A549 (cell line): ENCODE measurements at regions not wholly inside any gene's neighbourhood (a gene's known extent, or its start where the extent isn't known, plus 50 kb on each side); places are given as distances from the start of the nearest gene placed in this dataset.

Experiments used
- ATAC-seq, 2 experiments: fragments of 200-7000 bp in 1 of 2; fragments of >200 bp in 1 of 2; cut with Nextera tagmentation in 1 of 2; cut with Tn5 transposase in 1 of 2; 3 replicates each; pipeline versions ENCODE4 v1.8.0 to v1.9.1; 2018 to 2020; ENCODE audit warnings: mild to moderate bottlenecking in 1 of 2, moderate library complexity in 1 of 2
- CTCF ChIA-PET: fragments of 300-600 bp; sonication (Branson Sonifier 250); formaldehyde crosslinking; extraction: SDS; loops from one replicate; lab custom pipeline; 2021; ENCODE audit warnings: antibody characterized with exemption, inconsistent platforms; lab: Yijun Ruan, JAX
- POLR2A ChIA-PET: fragments of 350-600 bp; formaldehyde crosslinking; extraction: SDS; loops from one replicate; lab custom pipeline; 2021; ENCODE audit warnings: antibody characterized with exemption, inconsistent platforms; lab: Yijun Ruan, JAX
- DNase-seq, 2 experiments: peaks; one replicate each; pipeline versions ENCODE4 v3.0.0 to v3.0.0-alpha.2; 2011 to 2016; ENCODE audit warnings: low read depth in 1 of 2, low spot score in 1 of 2
- FAIRE-seq: peaks from 2 replicates; lab custom pipeline; 2011; peaks lifted over from hg19 to GRCh38; lab: Jason Lieb, UNC
- H3K27ac ChIP-seq, 2 experiments: fragments of >200 bp; sonication (Bioruptor Twin); formaldehyde crosslinking; 3 replicates each; pipeline ENCODE4 v1.5.1; 2016 to 2017
- H3K4me1 ChIP-seq: fragments of >200 bp; sonication (Bioruptor Twin); formaldehyde crosslinking; 3 replicates; pipeline ENCODE4 v1.6.1; 2016
- H3K4me2 ChIP-seq: fragments of >200 bp; sonication (Bioruptor Twin); formaldehyde crosslinking; 3 replicates; pipeline ENCODE4 v1.6.1; 2016
- H3K4me3 ChIP-seq: fragments of >200 bp; sonication (Bioruptor Twin); formaldehyde crosslinking; 3 replicates; pipeline ENCODE4 v1.5.1; 2016
- H3K9me3 ChIP-seq: fragments of >200 bp; sonication (Bioruptor Twin); formaldehyde crosslinking; 3 replicates; pipeline ENCODE4 v1.6.1; 2016
- BHLHE40 ChIP-seq: IDR thresholded peaks from 2 replicates; pipeline ENCODE4 v1.6.1; 2012; ENCODE audit warnings: low read depth, low read length, inconsistent platforms
- CBX8 ChIP-seq: fragments of 200-600 bp; sonication (generic); IDR thresholded peaks from 2 replicates; pipeline ENCODE4 v1.6.1; 2016
- E2F6 ChIP-seq: IDR thresholded peaks from 2 replicates; pipeline ENCODE4 v1.6.1; 2012; ENCODE audit warnings: low read depth, borderline replicate concordance
- ESRRA ChIP-seq: fragments of 150-350 bp; IDR thresholded peaks from 2 replicates; pipeline ENCODE4 v1.6.1; 2014; ENCODE audit warnings: mild to moderate bottlenecking, low read length, borderline replicate concordance
- FOSL2 ChIP-seq, 2 experiments: fragments of 450-650 bp in 1 of 2; fragments of >200 bp in 1 of 2; sonication (Bioruptor Twin) in 1 of 2; formaldehyde crosslinking; IDR thresholded peaks; 2 replicates each; pipeline versions ENCODE4 v1.5.0 to v1.6.1; 2016 to 2020; ENCODE audit warnings: mild to moderate bottlenecking in 1 of 2, moderate library complexity in 1 of 2
- FOXS1 ChIP-seq: fragments of 250-450 bp; sonication (Bioruptor Pico); IDR thresholded peaks from 2 replicates; pipeline ENCODE4 v1.5.0; 2020; ENCODE audit warnings: mild to moderate bottlenecking, moderate library complexity
- HMGXB4 ChIP-seq: fragments of 250-450 bp; sonication (Bioruptor Pico); IDR thresholded peaks from 2 replicates; pipeline ENCODE4 v1.5.0; 2021; ENCODE audit warnings: mild to moderate bottlenecking, moderate library complexity, borderline replicate concordance
- HOXB13 ChIP-seq: fragments of 250-450 bp; sonication (Bioruptor Pico); IDR thresholded peaks from 2 replicates; pipeline ENCODE4 v1.5.0; 2020; ENCODE audit warnings: low read depth, mild to moderate bottlenecking, moderate library complexity
- HOXB5 ChIP-seq: fragments of 250-450 bp; sonication (Bioruptor Pico); IDR thresholded peaks from 2 replicates; pipeline ENCODE4 v1.5.0; 2020; ENCODE audit warnings: mild to moderate bottlenecking, moderate library complexity
- JUN ChIP-seq, 2 experiments: fragments of >200 bp; sonication (Bioruptor Twin); formaldehyde crosslinking; IDR thresholded peaks; 2 replicates in 1 of 2; 3 replicates in 1 of 2; pipeline ENCODE4 v1.6.1; 2016 to 2017
- JUNB ChIP-seq: fragments of >200 bp; sonication (Bioruptor Twin); formaldehyde crosslinking; IDR thresholded peaks from 2 replicates; pipeline ENCODE4 v1.6.1; 2016
- MAFK ChIP-seq: fragments of 450-650 bp; IDR thresholded peaks from 2 replicates; pipeline ENCODE4 v1.6.1; 2014; ENCODE audit not compliant: partially characterized antibody
- MAZ ChIP-seq: fragments of 150-350 bp; IDR thresholded peaks from 2 replicates; pipeline ENCODE4 v1.6.1; 2014; ENCODE audit warnings: antibody characterized with exemption, low read depth, low read length, borderline replicate concordance
- NFE2L2 ChIP-seq: fragments of 150-350 bp; conservative IDR thresholded peaks from 2 replicates; pipeline ENCODE4 v1.6.1; 2014; ENCODE audit warnings: low read length
- NPAS2 ChIP-seq: fragments of 250-450 bp; sonication (Bioruptor Pico); IDR thresholded peaks from 2 replicates; pipeline ENCODE4 v1.8.0; 2022; ENCODE audit warnings: mild to moderate bottlenecking, moderate library complexity, borderline replicate concordance
- POLR2A ChIP-seq: IDR thresholded peaks from 2 replicates; pipeline ENCODE4 v1.6.1; 2012; ENCODE audit warnings: mild to moderate bottlenecking, low read length
- POLR2AphosphoS2 ChIP-seq: conservative IDR thresholded peaks from 2 replicates; pipeline ENCODE4 v1.6.1; 2012; ENCODE audit warnings: low read length, improper control_type of control experiment, inconsistent platforms
- RARB ChIP-seq: fragments of 250-450 bp; sonication (Bioruptor Pico); IDR thresholded peaks from 2 replicates; pipeline ENCODE4 v1.8.0; 2021; ENCODE audit warnings: mild to moderate bottlenecking, moderate library complexity
- RFX5 ChIP-seq: fragments of 450-650 bp; IDR thresholded peaks from 2 replicates; pipeline ENCODE4 v1.7.1; 2014; ENCODE audit warnings: antibody characterized with exemption, mild to moderate bottlenecking, moderate library complexity
- RNF2 ChIP-seq: fragments of 200-600 bp; sonication (generic); IDR thresholded peaks from 2 replicates; pipeline ENCODE4 v1.6.1; 2016; ENCODE audit warnings: low read depth, mild to moderate bottlenecking, antibody characterized with exemption, moderate library complexity, borderline replicate concordance
- ZFP36 ChIP-seq: fragments of 450-650 bp; IDR thresholded peaks from 2 replicates; pipeline ENCODE4 v1.6.1; 2014; ENCODE audit warnings: borderline replicate concordance; ENCODE audit not compliant: partially characterized antibody
- WGBS: methylation state at CpG from one replicate; pipeline ENCODE4 v1.1.6; 2017; ENCODE audit errors: missing lambda C conversion rate; 5-methylcytosine and 5-hydroxymethylcytosine counted together
- TF ChIP-seq, protein P1 (sequence below): fragments of >200 bp; sonication (Bioruptor Twin); formaldehyde crosslinking; IDR thresholded peaks from 3 replicates; pipeline ENCODE4 v1.6.1; 2016
- TF ChIP-seq, protein P2 (sequence below): fragments of 250-450 bp; sonication (Bioruptor Pico); IDR thresholded peaks from 2 replicates; pipeline ENCODE4 v1.5.0; 2020; ENCODE audit warnings: low read depth, mild to moderate bottlenecking, moderate library complexity
- TF ChIP-seq, protein P3 (sequence below): IDR thresholded peaks from 2 replicates; pipeline ENCODE4 v1.6.1; 2012

DNA sequence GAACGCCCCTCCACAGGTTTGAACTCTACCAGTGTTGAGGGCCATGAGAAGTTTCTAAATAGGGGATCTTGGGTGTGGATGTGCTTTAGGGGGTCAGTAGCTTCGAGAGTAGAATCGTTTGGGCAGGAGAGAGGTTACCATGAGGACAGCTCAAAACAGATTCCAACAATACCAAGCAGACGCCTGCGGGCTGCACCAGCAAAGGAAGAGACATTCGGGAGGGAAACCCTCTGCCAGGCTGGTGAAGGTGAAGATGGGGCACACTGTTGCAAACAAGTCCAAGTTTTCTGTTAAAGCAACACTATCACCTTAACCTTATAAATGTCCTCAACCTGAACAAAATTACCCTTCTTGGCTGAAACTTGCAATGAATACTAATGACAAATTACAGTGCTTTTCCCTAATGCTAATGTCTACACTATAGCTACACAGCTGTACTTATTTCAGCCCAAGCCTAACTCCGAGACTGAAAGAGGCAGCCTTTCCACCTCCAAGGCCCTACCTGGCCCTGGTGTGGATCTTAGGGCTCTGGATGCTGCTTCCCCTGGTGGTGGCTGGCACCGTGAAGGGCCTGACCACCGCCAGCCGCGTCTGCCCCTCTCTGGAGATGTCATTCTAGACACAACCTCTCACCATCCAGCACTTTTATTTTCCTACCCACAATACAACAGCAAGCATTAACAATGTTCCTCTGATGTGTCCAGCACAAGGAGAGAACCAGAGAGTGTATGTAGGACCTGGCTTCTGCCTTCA is 80.1 kb downstream of the DLL1 start:
- CTCF ChIA-PET, result interaction anchor here (0.6 kb wide), 1 partner anchor 83 kb away, joined by 4 read pairs; no protein-coding TSS in a partner anchor
- ATAC-seq, result no peak; a peak in 2 of 6 replicates
- H3K27ac ChIP-seq, result no peak overlapping the region
- WGBS, result 21% methylated on average over 11 of the region's 11 CpGs
- FAIRE-seq, result no peak
- H3K9me3 ChIP-seq, result no peaks in the 10 kb centered on the region
- POLR2A ChIA-PET, result no interaction called here
- H3K4me2 ChIP-seq, result no peak overlapping the region
- no peaks in the 10 kb centered on the region for H3K4me1 ChIP-seq
- DNase-seq, result no peak
- TF ChIP-seq JUNB (no peak), HOXB5 (no peak), MAFK (no peak), HOXB13 (no peak), MAZ (no peak), E2F6 (no peak), RARB (CRISPR knock-in tag) (no peak), RFX5 (no peak), NPAS2 (CRISPR knock-in tag) (no peak), HMGXB4 (CRISPR knock-in tag) (no peak), POLR2AphosphoS2 (no peak), FOSL2 (IDR thresholded peaks at IDR 0.05) (no peak), FOSL2 (CRISPR knock-in tag; IDR thresholded peaks at IDR 0.05) (no peak), FOXS1 (CRISPR knock-in tag) (no peak), POLR2A (no peak), ZFP36 (no peak)
- TF ChIP-seq, protein P1, sequence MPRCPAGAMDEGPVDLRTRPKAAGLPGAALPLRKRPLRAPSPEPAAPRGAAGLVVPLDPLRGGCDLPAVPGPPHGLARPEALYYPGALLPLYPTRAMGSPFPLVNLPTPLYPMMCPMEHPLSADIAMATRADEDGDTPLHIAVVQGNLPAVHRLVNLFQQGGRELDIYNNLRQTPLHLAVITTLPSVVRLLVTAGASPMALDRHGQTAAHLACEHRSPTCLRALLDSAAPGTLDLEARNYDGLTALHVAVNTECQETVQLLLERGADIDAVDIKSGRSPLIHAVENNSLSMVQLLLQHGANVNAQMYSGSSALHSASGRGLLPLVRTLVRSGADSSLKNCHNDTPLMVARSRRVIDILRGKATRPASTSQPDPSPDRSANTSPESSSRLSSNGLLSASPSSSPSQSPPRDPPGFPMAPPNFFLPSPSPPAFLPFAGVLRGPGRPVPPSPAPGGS, result no peak
- TF ChIP-seq, protein P2, sequence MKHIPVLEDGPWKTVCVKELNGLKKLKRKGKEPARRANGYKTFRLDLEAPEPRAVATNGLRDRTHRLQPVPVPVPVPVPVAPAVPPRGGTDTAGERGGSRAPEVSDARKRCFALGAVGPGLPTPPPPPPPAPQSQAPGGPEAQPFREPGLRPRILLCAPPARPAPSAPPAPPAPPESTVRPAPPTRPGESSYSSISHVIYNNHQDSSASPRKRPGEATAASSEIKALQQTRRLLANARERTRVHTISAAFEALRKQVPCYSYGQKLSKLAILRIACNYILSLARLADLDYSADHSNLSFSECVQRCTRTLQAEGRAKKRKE, result no peak
- TF ChIP-seq, protein P3, sequence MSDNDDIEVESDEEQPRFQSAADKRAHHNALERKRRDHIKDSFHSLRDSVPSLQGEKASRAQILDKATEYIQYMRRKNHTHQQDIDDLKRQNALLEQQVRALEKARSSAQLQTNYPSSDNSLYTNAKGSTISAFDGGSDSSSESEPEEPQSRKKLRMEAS, result no peak
- H3K4me3 ChIP-seq, result no peak overlapping the region

GRCh38 chr6:170210026-170210390 is 80.9 kb downstream of the DLL1 start:
- DNase-seq (no peak), FAIRE-seq (no peak)
- H3K4me3 ChIP-seq, result no peak overlapping the region
- no peak overlapping the region for H3K4me2 ChIP-seq
- POLR2A ChIA-PET, result no interaction called here
- no peak for TF ChIP-seq JUN (IDR thresholded peaks at IDR 0.05)
- no peak for TF ChIP-seq NPAS2 (CRISPR knock-in tag)
- no peak for TF ChIP-seq RFX5
- TF ChIP-seq HMGXB4 (CRISPR knock-in tag), result no peak
- no peak for TF ChIP-seq JUNB
- TF ChIP-seq CBX8, result no peak
- no peak for TF ChIP-seq POLR2A
- no peak for TF ChIP-seq ESRRA
- TF ChIP-seq NFE2L2, result no peak
- TF ChIP-seq BHLHE40, result no peak
- TF ChIP-seq RNF2, result no peak
- TF ChIP-seq, all 56 proteins: peak for 0
- no peaks in the 10 kb centered on the region for H3K9me3 ChIP-seq
- no peak overlapping the region for H3K27ac ChIP-seq
- no peaks in the 10 kb centered on the region for H3K4me1 ChIP-seq
- CTCF ChIA-PET, result no interaction called here
- WGBS, result 71% methylated on average over 9 of the region's 20 CpGs
- no peak for ATAC-seq
